Caco-2 (cell line): ENCODE measurements at regions not wholly inside any gene's neighbourhood (a gene's known extent, or its start where the extent isn't known, plus 50 kb on each side); places are given as distances from the start of the nearest gene placed in this dataset.

Experiments
- BruUV-seq: library from RNA; stranded (reverse); fragments of 400-500 nt; replicated peaks from 2 replicates; lab custom pipeline; 2021; lab: Mats Ljungman, UMichigan
- CTCF ChIA-PET: fragments of 300-600 bp; sonication (Branson Sonifier 250); formaldehyde crosslinking; loops from one replicate; lab custom pipeline; 2022; ENCODE audit warnings: antibody characterized with exemption; lab: Charles Lee
- POLR2A ChIA-PET: fragments of 300-600 bp; sonication (Branson Sonifier 250); formaldehyde crosslinking; loops from one replicate; lab custom pipeline; 2022; ENCODE audit warnings: antibody characterized with exemption; lab: Charles Lee
- DNase-seq, 2 experiments: peaks; one replicate each; pipeline versions ENCODE4 v3.0.0 to v3.0.0-alpha.2; 2020 to 2022
- H3K27me3 ChIP-seq: replicated peaks from 2 replicates; pipeline ENCODE4 v1.6.0; 2011; ENCODE audit warnings: low read length; ENCODE audit not compliant: control insufficient read depth, insufficient read depth
- H3K36me3 ChIP-seq: 2 replicates; pipeline ENCODE4 v1.5.1; 2011; ENCODE audit warnings: low read length; ENCODE audit not compliant: control insufficient read depth, insufficient read depth
- H3K4me1 ChIP-seq: fragments of 250-450 bp; sonication (Bioruptor Pico); 2 replicates; pipeline ENCODE4 v1.5.1; 2020; ENCODE audit warnings: mild to moderate bottlenecking
- H3K4me3 ChIP-seq: 2 replicates; pipeline ENCODE4 v1.5.1; 2011; ENCODE audit warnings: low read depth, mild to moderate bottlenecking, control low read depth, low read length
- H3K9me3 ChIP-seq: fragments of 250-450 bp; sonication (Bioruptor Pico); 2 replicates; pipeline ENCODE4 v1.5.1; 2020; ENCODE audit warnings: mild to moderate bottlenecking, moderate library complexity
- H3K27ac Mint-ChIP-seq: one replicate; pipeline ENCODE4 v1.8.0; 2022; ENCODE audit warnings: mixed read lengths; ENCODE audit not compliant: unreplicated experiment
- H3K27me3 Mint-ChIP-seq: one replicate; pipeline ENCODE4 v1.8.0; 2022; ENCODE audit warnings: mixed read lengths; ENCODE audit not compliant: insufficient read depth, unreplicated experiment
- H3K36me3 Mint-ChIP-seq: one replicate; pipeline ENCODE4 v1.8.0; 2022; ENCODE audit warnings: mild to moderate bottlenecking, mixed read lengths; ENCODE audit not compliant: insufficient read depth, unreplicated experiment
- H3K4me1 Mint-ChIP-seq: one replicate; pipeline ENCODE4 v1.8.0; 2022; ENCODE audit warnings: low read depth, mixed read lengths; ENCODE audit not compliant: unreplicated experiment
- H3K4me3 Mint-ChIP-seq: one replicate; pipeline ENCODE4 v1.8.0; 2022; ENCODE audit warnings: mild to moderate bottlenecking, moderate library complexity, mixed read lengths; ENCODE audit not compliant: unreplicated experiment
- H3K9me3 Mint-ChIP-seq: one replicate; pipeline ENCODE4 v1.8.0; 2022; ENCODE audit warnings: mixed read lengths; ENCODE audit not compliant: unreplicated experiment
- CTCF ChIP-seq, 2 experiments: fragments of 200-600 bp in 1 of 2; IDR thresholded peaks; 1 replicate in 1 of 2; 2 replicates in 1 of 2; pipeline versions ENCODE4 v1.5.1 to v1.8.0; 2011 to 2022; ENCODE audit warnings: antibody characterized with exemption in 1 of 2, control low read depth in 1 of 2, inconsistent platforms in 1 of 2, low read depth in 1 of 2, low read length in 1 of 2, mild to moderate bottlenecking in 1 of 2, moderate library complexity in 1 of 2; ENCODE audit not compliant: insufficient read depth in 1 of 2, severe bottlenecking in 1 of 2, unreplicated experiment in 1 of 2
- intact Hi-C: fragments of 100-400 bp; cut with micrococcal nuclease; formaldehyde crosslinking; loops from one replicate; pipeline ENCODE4 v1.10.0; 2022; ENCODE audit not compliant: unreplicated experiment

- CTCF ChIA-PET: no interaction called here
- no peak overlapping the region for H3K27ac Mint-ChIP-seq
- Histone ChIP-seq H3K36me3 (no peaks in the 10 kb centered on the region), H3K9me3 (no peaks in the 10 kb centered on the region; the same call in 1 of the 2 replicates), H3K4me1 (no peaks in the 10 kb centered on the region), H3K27me3 (no peaks in the 10 kb centered on the region), H3K4me3 (no peak overlapping the region)
- H3K36me3 Mint-ChIP-seq: no peaks in the 10 kb centered on the region
- DNase-seq: no peak
- H3K4me1 Mint-ChIP-seq: no peaks in the 10 kb centered on the region
- intact Hi-C loops: loop anchor here (5.0 kb wide), 1 partner anchor 575 kb away; no protein-coding TSS in a partner anchor
- BruUV-seq: no TSS peak
- H3K9me3 Mint-ChIP-seq: no peaks in the 10 kb centered on the region
- POLR2A ChIA-PET: no interaction called here
- H3K27me3 Mint-ChIP-seq: peaks cover 4% of the 10 kb centered on the region
- TF ChIP-seq CTCF (IDR thresholded peaks at IDR 0.05; ENCODE audit: insufficient read depth in 1 of 2, low read depth in 1 of 2, low read length in 1 of 2, severe bottlenecking in 1 of 2, unreplicated experiment in 1 of 2): no peak
- no peak overlapping the region for H3K4me3 Mint-ChIP-seq
These were observed 766.7 kb upstream of the GHITM start for GRCh38 chr10:83372646-83373045.

GRCh38 chr10:83373671-83374070 is 765.6 kb upstream of the GHITM start:
- Mint-ChIP-seq H3K4me1 (no peaks in the 10 kb centered on the region), H3K36me3 (no peaks in the 10 kb centered on the region), H3K9me3 (no peaks in the 10 kb centered on the region), H3K27me3 (peaks cover 4% of the 10 kb centered on the region), H3K27ac (no peak overlapping the region), H3K4me3 (no peak overlapping the region)
- Histone ChIP-seq H3K9me3 (no peaks in the 10 kb centered on the region; the same call in 1 of the 2 replicates), H3K4me1 (no peaks in the 10 kb centered on the region), H3K36me3 (no peaks in the 10 kb centered on the region), H3K27me3 (no peaks in the 10 kb centered on the region), H3K4me3 (no peak overlapping the region)
- peak; percentile 27 to 47 for TF ChIP-seq CTCF (IDR thresholded peaks at IDR 0.05; ENCODE audit: insufficient read depth in 1 of 2, low read depth in 1 of 2, low read length in 1 of 2, severe bottlenecking in 1 of 2, unreplicated experiment in 1 of 2)
- intact Hi-C loops: loop anchor here (5.0 kb wide), 1 partner anchor 576 kb away; no protein-coding TSS in a partner anchor
- CTCF ChIA-PET: no interaction called here
- POLR2A ChIA-PET: no interaction called here
- BruUV-seq: no TSS peak
- DNase-seq: peak in 1 of 2 experiments; percentile 43

DNA sequence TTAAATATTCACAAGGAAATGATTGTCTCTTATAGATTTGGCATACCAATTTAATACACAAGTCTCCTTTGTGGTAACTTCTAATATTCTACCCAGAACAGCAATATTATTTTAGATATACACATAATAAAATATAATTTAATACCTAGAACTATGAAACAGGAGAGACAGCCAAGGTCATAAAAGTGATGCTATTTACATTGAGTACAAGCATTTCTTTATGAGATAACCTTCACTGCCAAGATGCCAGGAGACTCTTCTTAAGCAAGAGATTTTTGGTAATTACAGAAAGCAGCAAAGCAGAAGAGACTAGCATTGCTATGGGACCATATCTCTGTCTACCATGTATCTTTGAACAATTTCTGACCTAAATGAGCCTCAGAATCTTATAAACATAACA is 764.6 kb upstream of the GHITM start:
- no peaks in the 10 kb centered on the region for H3K36me3 Mint-ChIP-seq
- DNase-seq: no peak
- no peak overlapping the region for H3K4me3 ChIP-seq
- intact Hi-C loops: loop anchor here (5.0 kb wide), 1 partner anchor 577 kb away; no protein-coding TSS in a partner anchor
- no peaks in the 10 kb centered on the region for H3K36me3 ChIP-seq
- H3K4me1 Mint-ChIP-seq: no peaks in the 10 kb centered on the region
- no peaks in the 10 kb centered on the region for H3K27me3 ChIP-seq
- POLR2A ChIA-PET: no interaction called here
- CTCF ChIA-PET: no interaction called here
- no peaks in the 10 kb centered on the region for H3K9me3 Mint-ChIP-seq
- H3K4me3 Mint-ChIP-seq: no peak overlapping the region
- H3K27ac Mint-ChIP-seq: no peak overlapping the region
- H3K9me3 ChIP-seq: no peaks in the 10 kb centered on the region; the same call in 1 of the 2 replicates
- no peak for TF ChIP-seq CTCF (IDR thresholded peaks at IDR 0.05; ENCODE audit: insufficient read depth in 1 of 2, low read depth in 1 of 2, low read length in 1 of 2, severe bottlenecking in 1 of 2, unreplicated experiment in 1 of 2)
- peaks cover 2% of the 10 kb centered on the region for H3K27me3 Mint-ChIP-seq
- no peaks in the 10 kb centered on the region for H3K4me1 ChIP-seq
- no TSS peak for BruUV-seq
